GM06990 (cell line): ENCODE measurements at regions not wholly inside any gene's neighbourhood (a gene's known extent, or its start where the extent isn't known, plus 50 kb on each side); places are given as distances from the start of the nearest gene placed in this dataset.

Experiments used
- DNase-seq: peaks from one replicate; pipeline ENCODE4 v3.0.0-alpha.2; 2011; ENCODE audit not compliant: insufficient read length; ENCODE audit errors: extremely low read depth
- H3K27me3 ChIP-seq: replicated peaks from 2 replicates; pipeline ENCODE4 v1.6.0; 2011; ENCODE audit warnings: low read length; ENCODE audit not compliant: control insufficient read depth, insufficient read depth
- H3K36me3 ChIP-seq: 2 replicates; pipeline ENCODE4 v1.5.1; 2011; ENCODE audit warnings: low read length; ENCODE audit not compliant: control insufficient read depth, insufficient read depth
- H3K4me3 ChIP-seq: replicated peaks from 2 replicates; pipeline ENCODE4 v1.5.1; 2011; ENCODE audit warnings: low read depth, mild to moderate bottlenecking, control low read depth, low read length
- TF ChIP-seq, protein P1 (sequence below): IDR thresholded peaks from 2 replicates; pipeline ENCODE4 v1.5.1; 2011; ENCODE audit warnings: low read length, control low read depth, mild to moderate bottlenecking, inconsistent platforms; ENCODE audit not compliant: insufficient read depth, poor library complexity, severe bottlenecking

DNA sequence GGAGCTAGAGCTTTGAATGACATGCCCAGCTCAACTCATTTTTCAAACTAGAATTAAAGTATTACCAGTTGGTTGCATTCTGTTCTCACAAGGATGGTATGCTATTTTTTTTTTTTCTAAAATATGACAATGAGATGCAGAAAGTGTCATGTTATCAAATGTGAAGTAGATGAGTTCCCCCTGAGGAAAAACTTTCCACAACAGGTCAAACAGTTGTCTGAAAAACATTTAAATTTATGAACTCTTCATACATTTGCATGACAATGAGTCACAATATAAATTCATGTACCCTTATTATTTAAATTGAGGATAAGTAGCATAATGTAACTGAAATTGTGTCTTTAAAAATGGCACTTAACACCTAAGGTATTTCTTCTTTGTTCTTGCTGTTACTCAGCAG, 1720.5 kb upstream of the NUDT12 start:
- TF ChIP-seq, protein P1, sequence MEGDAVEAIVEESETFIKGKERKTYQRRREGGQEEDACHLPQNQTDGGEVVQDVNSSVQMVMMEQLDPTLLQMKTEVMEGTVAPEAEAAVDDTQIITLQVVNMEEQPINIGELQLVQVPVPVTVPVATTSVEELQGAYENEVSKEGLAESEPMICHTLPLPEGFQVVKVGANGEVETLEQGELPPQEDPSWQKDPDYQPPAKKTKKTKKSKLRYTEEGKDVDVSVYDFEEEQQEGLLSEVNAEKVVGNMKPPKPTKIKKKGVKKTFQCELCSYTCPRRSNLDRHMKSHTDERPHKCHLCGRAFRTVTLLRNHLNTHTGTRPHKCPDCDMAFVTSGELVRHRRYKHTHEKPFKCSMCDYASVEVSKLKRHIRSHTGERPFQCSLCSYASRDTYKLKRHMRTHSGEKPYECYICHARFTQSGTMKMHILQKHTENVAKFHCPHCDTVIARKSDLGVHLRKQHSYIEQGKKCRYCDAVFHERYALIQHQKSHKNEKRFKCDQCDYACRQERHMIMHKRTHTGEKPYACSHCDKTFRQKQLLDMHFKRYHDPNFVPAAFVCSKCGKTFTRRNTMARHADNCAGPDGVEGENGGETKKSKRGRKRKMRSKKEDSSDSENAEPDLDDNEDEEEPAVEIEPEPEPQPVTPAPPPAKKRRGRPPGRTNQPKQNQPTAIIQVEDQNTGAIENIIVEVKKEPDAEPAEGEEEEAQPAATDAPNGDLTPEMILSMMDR: no peak
- Histone ChIP-seq H3K4me3 (no peak overlapping the region), H3K27me3 (no peaks in the 10 kb centered on the region), H3K36me3 (no peaks in the 10 kb centered on the region)
- no peak for DNase-seq

DNA sequence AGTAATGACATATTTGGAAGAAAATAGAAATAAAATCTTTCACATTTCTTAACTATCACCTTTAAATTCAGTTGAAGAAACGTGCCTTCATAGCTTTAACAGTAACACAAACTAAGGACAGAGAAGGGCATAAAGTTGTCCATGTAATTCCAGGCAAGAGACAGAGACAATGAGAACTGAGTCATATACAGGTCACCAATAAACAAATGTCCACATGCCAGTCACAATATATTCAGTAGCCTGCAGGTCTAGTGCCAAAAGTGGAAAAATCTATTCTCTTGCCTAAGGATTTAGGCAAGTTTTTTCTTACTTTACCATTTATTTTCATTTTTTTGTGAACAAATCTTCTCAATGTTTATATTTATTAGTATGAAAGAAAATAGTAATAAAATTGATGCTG, 1711.5 kb upstream of the NUDT12 start:
- TF ChIP-seq, protein P1: no peak
- DNase-seq: no peak
- Histone ChIP-seq H3K4me3 (no peak overlapping the region), H3K27me3 (no peaks in the 10 kb centered on the region), H3K36me3 (no peaks in the 10 kb centered on the region)

DNA sequence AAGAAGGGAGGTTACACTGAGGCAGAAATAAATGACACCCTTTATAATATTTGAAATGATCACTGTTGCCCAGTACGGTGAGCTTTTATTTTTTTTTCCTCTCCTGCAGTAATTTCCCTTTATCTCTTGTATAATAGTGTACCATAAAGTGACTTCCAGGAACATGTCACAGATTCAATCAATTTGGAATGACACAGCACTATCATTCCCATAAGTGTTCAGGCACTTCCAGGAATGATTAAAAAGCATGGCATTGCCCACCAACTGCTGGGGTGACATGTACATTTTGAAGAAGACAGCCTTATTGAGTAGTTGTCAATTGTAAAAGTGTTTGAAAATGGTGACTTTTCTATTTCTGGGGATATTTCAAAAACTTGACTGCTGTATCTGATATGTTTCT, 1700.9 kb upstream of the NUDT12 start:
- no peak for DNase-seq
- Histone ChIP-seq H3K4me3 (no peak overlapping the region), H3K36me3 (no peaks in the 10 kb centered on the region), H3K27me3 (no peaks in the 10 kb centered on the region)
- TF ChIP-seq, protein P1: no peak

DNA sequence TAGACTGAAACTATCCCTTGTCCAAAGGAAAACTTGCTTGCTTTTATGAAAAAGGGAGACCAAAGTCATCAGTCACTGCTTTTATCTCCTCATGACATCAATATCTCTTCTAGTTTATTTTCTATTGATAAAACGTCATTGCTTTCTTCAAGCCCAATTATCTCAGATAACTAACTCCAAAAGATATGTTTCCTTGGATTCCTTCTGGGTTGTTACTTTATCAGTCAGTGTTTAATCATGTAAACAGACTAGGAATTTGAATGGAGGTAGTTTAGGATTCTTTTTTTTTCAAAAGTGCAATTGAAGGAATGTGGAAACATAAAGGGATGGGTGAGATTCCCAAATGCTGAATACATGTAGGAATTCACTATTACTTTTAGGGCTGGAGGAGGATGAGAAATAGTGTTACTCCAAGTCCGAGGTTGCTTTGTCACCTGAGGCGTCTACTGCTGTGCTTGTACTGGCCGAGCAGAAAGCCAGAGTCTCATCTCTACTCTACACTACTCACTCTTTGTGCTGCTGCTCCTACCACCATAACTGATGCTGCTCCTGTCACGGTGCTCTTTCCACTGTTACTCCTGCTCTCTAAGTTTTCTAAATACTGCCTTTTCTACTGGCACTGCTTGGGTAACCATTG, 1697.1 kb upstream of the NUDT12 start:
- Histone ChIP-seq H3K4me3 (no peak overlapping the region), H3K27me3 (no peaks in the 10 kb centered on the region), H3K36me3 (no peaks in the 10 kb centered on the region)
- TF ChIP-seq, protein P1: no peak
- no peak for DNase-seq

DNA sequence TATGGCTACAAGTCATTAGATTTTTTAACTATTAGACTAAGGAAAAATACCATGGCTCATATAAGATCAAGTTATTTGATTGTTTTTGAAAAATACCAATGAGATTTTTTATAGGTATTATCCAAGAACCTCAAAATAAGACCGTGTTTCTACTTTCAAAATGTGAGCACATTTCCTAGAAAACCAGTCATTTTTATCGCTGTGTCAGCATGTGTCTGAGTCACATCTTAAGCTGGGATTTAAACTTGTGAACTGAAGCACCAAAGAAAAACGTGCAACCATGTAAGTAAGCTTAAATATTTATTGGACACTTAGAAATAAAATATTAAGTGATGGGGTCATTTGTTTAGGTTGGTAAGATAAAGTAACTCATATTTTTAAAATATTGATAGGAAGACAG, 1676.0 kb upstream of the NUDT12 start:
- Histone ChIP-seq H3K36me3 (no peaks in the 10 kb centered on the region), H3K4me3 (no peak overlapping the region), H3K27me3 (no peaks in the 10 kb centered on the region)
- TF ChIP-seq, protein P1: no peak
- no peak for DNase-seq
